ENCODE measurements at regions not wholly inside any gene's neighbourhood (a gene's known extent, or its start where the extent isn't known, plus 50 kb on each side); places are given as distances from the start of the nearest gene placed in this dataset.

DNA sequence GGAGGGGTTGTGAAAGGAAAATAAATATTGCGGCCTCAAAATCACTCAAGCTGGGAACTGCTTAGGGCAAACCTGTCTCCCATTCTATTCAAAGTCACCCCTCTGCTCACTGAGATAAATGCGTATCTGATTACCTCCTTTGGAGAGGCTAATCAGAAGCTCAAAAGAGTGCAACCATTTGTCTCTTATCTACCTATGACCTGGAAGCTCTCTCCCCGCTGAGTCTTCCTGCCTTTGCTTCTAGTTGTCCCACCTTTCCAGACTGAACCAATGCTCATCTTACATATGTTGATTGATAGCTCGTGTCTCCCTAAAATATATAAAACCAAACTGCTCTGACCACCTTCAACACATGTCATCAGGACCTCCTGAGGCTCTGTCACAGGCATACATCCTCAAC is 91.6 kb upstream of the CAMK1G start:
- no peak for DNase-seq (ENCODE audit: low read depth)
- peaks cover 4% of the 10 kb centered on the region for H3K9me3 Mint-ChIP-seq (ENCODE audit: unreplicated experiment)
- no peak overlapping the region for H3K4me3 Mint-ChIP-seq (ENCODE audit: unreplicated experiment)

DNA sequence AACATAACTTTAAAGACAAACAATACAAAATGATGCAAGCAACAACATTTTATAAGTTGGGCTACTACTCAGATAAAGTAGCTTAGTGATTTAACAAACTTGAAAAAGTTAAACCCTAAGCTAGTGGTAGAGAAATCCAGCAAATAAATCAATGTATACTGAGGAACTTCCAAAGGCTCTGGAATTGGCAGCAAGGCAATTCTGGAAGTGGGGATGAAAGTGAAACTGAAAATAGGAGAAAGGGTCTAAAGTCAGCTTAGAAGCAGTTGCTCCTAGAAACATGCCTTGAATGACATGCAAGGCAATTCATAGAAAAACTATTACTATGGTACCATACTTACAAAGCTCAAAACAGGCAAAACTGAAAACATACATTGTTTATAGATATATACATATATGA is 90.0 kb upstream of the CAMK1G start:
- Histone ChIP-seq H3K27ac (ENCODE audit: low read depth, low read length) (no peak overlapping the region), H4K20me1 (ENCODE audit: insufficient read depth, low read length) (no peaks in the 10 kb centered on the region), H3K79me2 (ENCODE audit: insufficient read depth, low read length) (no peaks in the 10 kb centered on the region), H3K36me3 (ENCODE audit: insufficient read depth, low read length) (no peaks in the 10 kb centered on the region), H3K4me1 (ENCODE audit: insufficient read depth, low read length) (no peaks in the 10 kb centered on the region), H2AFZ (ENCODE audit: low read depth, low read length) (no peak overlapping the region), H3K9ac (ENCODE audit: low read length) (no peak overlapping the region), H3K4me3 (ENCODE audit: insufficient read depth, low read depth, low read length) (no peak overlapping the region), H3K4me2 (ENCODE audit: low read length) (no peak overlapping the region), H3K9me3 (ENCODE audit: insufficient read depth, low read depth, low read length) (no peaks in the 10 kb centered on the region), H3K27me3 (ENCODE audit: insufficient read depth, low read length) (no peaks in the 10 kb centered on the region)
- Mint-ChIP-seq H3K27me3 (ENCODE audit: low read depth, unreplicated experiment) (no peaks in the 10 kb centered on the region), H3K36me3 (ENCODE audit: low read depth, unreplicated experiment) (no peaks in the 10 kb centered on the region), H3K4me3 (ENCODE audit: unreplicated experiment) (no peak overlapping the region), H3K27ac (ENCODE audit: unreplicated experiment) (peak overlapping the region; percentile 28), H3K9me3 (ENCODE audit: unreplicated experiment) (peaks cover 7% of the 10 kb centered on the region), H3K4me1 (ENCODE audit: low read depth, unreplicated experiment) (peaks cover 5% of the 10 kb centered on the region)
- TF ChIP-seq EZH2 (IDR thresholded peaks at IDR 0.05; ENCODE audit: insufficient read depth, low read length), result no peak
- TF ChIP-seq, protein P1, sequence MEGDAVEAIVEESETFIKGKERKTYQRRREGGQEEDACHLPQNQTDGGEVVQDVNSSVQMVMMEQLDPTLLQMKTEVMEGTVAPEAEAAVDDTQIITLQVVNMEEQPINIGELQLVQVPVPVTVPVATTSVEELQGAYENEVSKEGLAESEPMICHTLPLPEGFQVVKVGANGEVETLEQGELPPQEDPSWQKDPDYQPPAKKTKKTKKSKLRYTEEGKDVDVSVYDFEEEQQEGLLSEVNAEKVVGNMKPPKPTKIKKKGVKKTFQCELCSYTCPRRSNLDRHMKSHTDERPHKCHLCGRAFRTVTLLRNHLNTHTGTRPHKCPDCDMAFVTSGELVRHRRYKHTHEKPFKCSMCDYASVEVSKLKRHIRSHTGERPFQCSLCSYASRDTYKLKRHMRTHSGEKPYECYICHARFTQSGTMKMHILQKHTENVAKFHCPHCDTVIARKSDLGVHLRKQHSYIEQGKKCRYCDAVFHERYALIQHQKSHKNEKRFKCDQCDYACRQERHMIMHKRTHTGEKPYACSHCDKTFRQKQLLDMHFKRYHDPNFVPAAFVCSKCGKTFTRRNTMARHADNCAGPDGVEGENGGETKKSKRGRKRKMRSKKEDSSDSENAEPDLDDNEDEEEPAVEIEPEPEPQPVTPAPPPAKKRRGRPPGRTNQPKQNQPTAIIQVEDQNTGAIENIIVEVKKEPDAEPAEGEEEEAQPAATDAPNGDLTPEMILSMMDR (IDR thresholded peaks at IDR 0.05; ENCODE audit: insufficient read depth, low read depth, low read length), result no peak
- no peak for DNase-seq (ENCODE audit: low read depth)
- FAIRE-seq, result no peak

More for the DNA sequence above, 91.6 kb upstream of the CAMK1G start:
- no peak overlapping the region for H3K4me2 ChIP-seq (ENCODE audit: low read length)
- no peaks in the 10 kb centered on the region for H3K27me3 ChIP-seq (ENCODE audit: insufficient read depth, low read length)
- no peak for FAIRE-seq
- Mint-ChIP-seq H3K27ac (ENCODE audit: unreplicated experiment) (no peak overlapping the region), H3K27me3 (ENCODE audit: low read depth, unreplicated experiment) (no peaks in the 10 kb centered on the region), H3K4me1 (ENCODE audit: low read depth, unreplicated experiment) (peaks cover 7% of the 10 kb centered on the region), H3K36me3 (ENCODE audit: low read depth, unreplicated experiment) (no peaks in the 10 kb centered on the region)
- TF ChIP-seq, protein P1 (IDR thresholded peaks at IDR 0.05; ENCODE audit: insufficient read depth, low read depth, low read length), result no peak
- no peak for TF ChIP-seq EZH2 (IDR thresholded peaks at IDR 0.05; ENCODE audit: insufficient read depth, low read length)
- H3K36me3 ChIP-seq (ENCODE audit: insufficient read depth, low read length), result no peaks in the 10 kb centered on the region
- H3K79me2 ChIP-seq (ENCODE audit: insufficient read depth, low read length), result no peaks in the 10 kb centered on the region
- H3K4me3 ChIP-seq (ENCODE audit: insufficient read depth, low read depth, low read length), result no peak overlapping the region
- H2AFZ ChIP-seq (ENCODE audit: low read depth, low read length), result no peak overlapping the region
- H3K4me1 ChIP-seq (ENCODE audit: insufficient read depth, low read length), result peaks cover 2% of the 10 kb centered on the region
- H3K9ac ChIP-seq (ENCODE audit: low read length), result no peak overlapping the region
- no peaks in the 10 kb centered on the region for H4K20me1 ChIP-seq (ENCODE audit: insufficient read depth, low read length)
- no peaks in the 10 kb centered on the region for H3K9me3 ChIP-seq (ENCODE audit: insufficient read depth, low read depth, low read length)
- H3K27ac ChIP-seq (ENCODE audit: low read depth, low read length), result no peak overlapping the region

DNA sequence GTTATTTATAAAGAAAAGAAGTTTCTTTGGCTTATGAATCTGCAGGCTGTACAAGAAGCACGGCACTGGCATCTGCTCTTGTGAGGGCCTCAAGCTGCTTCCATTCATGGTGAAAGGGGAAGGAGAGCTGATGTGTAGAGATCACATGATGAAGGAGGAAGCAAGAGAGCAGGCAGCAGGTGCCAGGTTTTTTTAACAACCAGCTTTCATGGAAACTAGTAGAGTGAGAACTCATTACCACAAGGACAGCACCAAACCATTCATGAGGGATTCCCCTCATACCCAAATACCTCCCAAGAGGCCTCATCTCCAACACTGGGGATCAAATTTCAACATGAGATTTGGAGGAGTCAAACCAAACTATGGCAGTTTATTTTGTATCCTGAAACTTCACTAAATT is 85.8 kb upstream of the CAMK1G start:
- Histone ChIP-seq H3K36me3 (ENCODE audit: insufficient read depth, low read length) (no peaks in the 10 kb centered on the region), H3K79me2 (ENCODE audit: insufficient read depth, low read length) (no peaks in the 10 kb centered on the region), H3K4me1 (ENCODE audit: insufficient read depth, low read length) (no peaks in the 10 kb centered on the region), H4K20me1 (ENCODE audit: insufficient read depth, low read length) (no peaks in the 10 kb centered on the region), H3K4me3 (ENCODE audit: insufficient read depth, low read depth, low read length) (no peak overlapping the region), H3K27me3 (ENCODE audit: insufficient read depth, low read length) (no peaks in the 10 kb centered on the region), H3K9ac (ENCODE audit: low read length) (no peak overlapping the region), H3K9me3 (ENCODE audit: insufficient read depth, low read depth, low read length) (no peaks in the 10 kb centered on the region), H2AFZ (ENCODE audit: low read depth, low read length) (no peak overlapping the region), H3K27ac (ENCODE audit: low read depth, low read length) (no peak overlapping the region), H3K4me2 (ENCODE audit: low read length) (no peak overlapping the region)
- no peak overlapping the region for H3K4me3 Mint-ChIP-seq (ENCODE audit: unreplicated experiment)
- H3K36me3 Mint-ChIP-seq (ENCODE audit: low read depth, unreplicated experiment), result peaks cover 4% of the 10 kb centered on the region
- H3K27ac Mint-ChIP-seq (ENCODE audit: unreplicated experiment), result no peak overlapping the region
- peaks cover 5% of the 10 kb centered on the region for H3K4me1 Mint-ChIP-seq (ENCODE audit: low read depth, unreplicated experiment)
- peaks cover 16% of the 10 kb centered on the region for H3K9me3 Mint-ChIP-seq (ENCODE audit: unreplicated experiment)
- no peak for TF ChIP-seq EZH2 (IDR thresholded peaks at IDR 0.05; ENCODE audit: insufficient read depth, low read length)
- TF ChIP-seq, protein P1 (IDR thresholded peaks at IDR 0.05; ENCODE audit: insufficient read depth, low read depth, low read length), result no peak
- H3K27me3 Mint-ChIP-seq (ENCODE audit: low read depth, unreplicated experiment), result no peaks in the 10 kb centered on the region
- FAIRE-seq, result no peak
- no peak for DNase-seq (ENCODE audit: low read depth)
